Fibroblast of skin of abdomen (primary cell): ENCODE measurements at regions not wholly inside any gene's neighbourhood (a gene's known extent, or its start where the extent isn't known, plus 50 kb on each side); places are given as distances from the start of the nearest gene placed in this dataset.
"Not testable (repeated sequence)": the region's sequence is repeated elsewhere in the genome, so short reads cannot be mapped to it uniquely, and the experiment has no call there.

Source experiments
- DNase-seq: peaks from one replicate; pipeline ENCODE4 v3.0.0-alpha.2; 2013

DNA sequence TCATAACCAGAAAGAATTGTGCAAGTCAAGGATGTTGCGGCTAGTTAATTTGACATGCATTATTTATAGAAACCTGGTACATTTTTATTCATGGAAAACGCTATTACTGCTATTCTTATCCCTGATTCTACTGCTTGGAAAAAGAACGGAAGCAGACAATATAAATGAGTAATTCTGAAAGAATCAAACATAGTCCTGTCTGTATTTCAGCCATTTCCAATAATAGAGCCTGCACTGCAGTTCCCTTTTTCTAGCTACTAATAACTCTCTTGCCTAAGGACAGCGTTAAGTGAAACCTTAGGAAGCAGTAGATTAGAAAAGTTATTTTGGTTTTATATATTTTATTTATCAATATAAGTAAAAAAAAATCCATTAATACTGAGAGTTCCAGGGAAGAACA lies 414.9 kb downstream of the CYLC2 start:
- no peak for DNase-seq

DNA sequence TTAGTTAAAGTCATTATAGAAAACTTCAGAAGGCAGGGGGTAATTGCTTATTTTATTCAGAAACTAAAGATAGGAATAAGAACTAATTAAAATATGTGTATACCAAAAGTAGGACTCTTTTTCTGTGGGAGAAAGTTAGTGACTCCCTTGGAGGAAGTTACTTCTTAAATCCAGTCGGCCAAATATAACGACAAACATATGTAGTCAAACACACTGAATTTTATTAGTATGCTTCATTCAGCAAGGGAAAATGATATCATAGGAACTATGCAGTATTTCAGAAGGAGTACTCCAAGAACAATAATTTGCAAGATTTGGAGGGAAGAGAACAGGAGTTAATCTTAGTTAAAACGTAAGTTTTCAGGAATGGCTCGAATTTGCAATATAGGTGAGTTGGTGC lies 432.6 kb downstream of the CYLC2 start:
- DNase-seq: no peak

DNA sequence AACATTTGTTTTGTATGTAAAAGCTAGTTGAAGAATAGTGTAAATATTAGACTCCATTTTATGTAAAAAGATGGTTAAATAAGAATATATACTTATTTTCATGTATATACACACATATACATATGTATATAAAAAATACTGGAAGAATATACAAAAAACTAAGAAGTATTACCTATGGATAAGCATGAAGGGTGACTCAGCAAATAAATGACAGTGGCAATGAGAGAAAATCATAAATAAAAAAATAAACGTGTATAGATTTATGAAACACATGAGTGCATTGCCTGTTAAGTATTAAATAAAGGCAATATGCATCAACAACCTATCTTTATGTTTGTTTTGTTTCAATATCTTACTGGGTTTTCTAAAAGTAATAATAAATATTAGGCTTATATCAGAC lies 435.3 kb downstream of the CYLC2 start:
- no peak for DNase-seq

DNA sequence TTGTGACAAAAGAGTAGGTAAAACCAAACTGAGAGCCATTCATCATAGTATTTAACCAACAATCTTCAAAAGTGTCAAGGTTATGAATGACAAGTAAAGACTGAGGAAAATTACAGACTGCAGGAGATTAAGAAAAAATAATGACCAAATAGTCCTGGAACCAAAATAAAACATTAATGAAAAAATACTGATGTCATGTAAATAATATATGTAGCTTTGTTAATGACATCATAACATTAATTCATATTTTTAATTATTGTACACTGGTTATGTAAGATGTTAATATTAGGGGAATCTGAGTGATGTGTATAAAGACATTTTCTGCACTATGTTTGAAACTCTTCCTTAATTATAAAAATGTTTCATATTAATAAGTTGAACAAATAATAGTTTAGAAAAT lies 436.7 kb downstream of the CYLC2 start:
- DNase-seq: no peak

DNA sequence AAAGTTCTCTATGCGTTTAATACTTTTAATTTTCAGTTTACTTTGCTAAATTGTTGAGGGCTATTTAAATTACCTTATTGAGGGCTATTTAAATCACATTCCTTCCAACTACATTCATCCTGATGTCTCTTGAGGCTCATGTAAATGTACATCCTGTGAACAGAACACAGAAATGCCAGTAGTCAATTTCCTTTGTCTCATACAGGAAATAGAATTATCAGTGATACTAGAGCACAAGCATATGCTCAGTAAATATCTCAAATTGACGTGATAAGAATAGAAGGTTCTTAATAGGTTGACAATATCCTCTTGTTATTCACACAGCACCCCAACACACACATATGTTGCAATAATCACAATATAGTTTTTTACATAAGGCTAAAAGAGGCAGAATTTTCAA lies 449.0 kb downstream of the CYLC2 start:
- no peak for DNase-seq

DNA sequence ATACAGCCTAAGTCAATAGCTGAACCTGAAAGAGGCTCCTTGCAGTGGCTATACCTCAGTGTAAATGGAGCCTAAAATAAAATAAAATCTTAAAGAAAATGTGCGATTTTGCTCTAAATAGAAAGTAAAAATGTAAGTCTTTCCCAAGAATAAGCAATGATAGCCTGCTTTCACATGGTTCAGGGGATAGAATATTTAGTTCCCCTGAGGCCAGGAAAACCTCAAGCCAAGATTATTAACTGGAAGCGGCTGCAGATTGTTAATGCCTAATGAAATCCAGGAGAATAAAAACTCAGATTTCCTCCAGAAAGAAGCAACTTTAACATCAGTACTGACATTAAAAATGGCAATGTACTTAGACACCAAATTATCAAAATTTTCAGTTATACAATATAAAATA lies 463.7 kb downstream of the CYLC2 start:
- DNase-seq: no peak

DNA sequence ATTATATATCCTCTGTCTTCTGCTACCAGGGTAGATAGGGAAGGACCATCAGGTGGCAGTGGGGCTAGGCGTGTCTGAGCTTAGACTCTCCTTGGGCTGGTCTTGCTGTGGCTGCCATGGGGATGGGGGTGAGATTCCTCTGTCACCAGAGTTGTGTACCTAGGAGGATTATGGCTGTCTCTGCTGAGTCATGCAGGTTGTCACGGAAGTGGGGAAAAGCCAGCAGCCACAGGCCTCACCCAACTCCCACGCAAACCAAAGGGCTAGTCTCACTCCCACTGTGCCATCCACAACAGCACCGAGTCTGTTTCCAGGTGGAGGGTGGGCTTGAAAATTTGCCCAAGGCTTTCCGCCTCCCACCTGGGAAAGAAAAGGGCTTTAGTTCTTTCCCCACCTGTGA lies 476.1 kb downstream of the CYLC2 start:
- DNase-seq: no peak

DNA sequence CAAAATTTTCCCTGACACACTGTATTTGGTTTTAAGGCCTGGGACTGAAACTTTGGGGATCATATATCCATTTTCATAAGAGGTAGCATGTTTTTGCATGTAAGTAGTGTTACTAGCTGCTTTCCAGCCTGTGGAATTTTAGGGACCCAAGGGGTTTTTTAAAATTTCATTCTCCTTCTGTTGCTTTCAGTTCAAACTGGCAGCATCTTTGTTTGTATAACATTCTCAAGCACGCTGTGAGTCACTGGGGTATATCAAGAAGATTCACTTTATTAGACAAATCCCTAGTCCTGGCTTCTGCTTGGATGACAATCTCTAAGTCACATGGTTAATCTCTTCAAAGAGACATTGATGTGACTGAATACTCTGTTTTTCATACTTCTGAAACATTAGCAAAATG lies 479.0 kb downstream of the CYLC2 start:
- DNase-seq: no peak

DNA sequence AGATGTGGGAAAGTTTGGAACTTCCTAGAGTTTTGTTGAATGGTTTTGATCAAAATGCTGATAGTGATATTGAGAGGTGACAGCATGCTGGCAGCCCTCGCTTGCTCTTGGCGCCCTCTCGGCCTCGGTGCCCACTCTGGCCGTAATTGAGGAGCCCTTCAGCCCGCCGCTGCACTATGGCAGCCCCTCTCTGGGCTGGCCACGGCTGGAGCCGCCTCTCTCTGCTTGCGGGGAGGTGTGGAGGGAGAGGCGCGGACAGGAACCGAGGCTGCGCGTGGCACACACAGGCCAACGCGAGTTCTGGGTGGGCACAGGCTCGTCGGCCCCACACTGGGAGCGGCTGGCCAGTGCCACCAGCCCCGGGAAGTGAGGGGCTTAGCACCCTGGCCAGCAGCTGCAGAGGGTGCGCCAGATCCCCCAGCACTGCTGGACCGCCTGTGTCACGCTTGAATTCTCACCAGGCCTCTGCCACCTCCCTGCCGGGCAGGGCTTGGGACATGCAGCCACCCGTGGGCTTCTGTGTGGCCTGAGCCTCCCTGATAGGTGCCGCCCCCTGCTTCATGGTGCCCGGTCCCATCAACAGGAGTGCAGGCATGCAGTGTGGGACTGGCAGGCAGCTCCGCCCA lies 488.5 kb downstream of the CYLC2 start:
- DNase-seq: no peak

DNA sequence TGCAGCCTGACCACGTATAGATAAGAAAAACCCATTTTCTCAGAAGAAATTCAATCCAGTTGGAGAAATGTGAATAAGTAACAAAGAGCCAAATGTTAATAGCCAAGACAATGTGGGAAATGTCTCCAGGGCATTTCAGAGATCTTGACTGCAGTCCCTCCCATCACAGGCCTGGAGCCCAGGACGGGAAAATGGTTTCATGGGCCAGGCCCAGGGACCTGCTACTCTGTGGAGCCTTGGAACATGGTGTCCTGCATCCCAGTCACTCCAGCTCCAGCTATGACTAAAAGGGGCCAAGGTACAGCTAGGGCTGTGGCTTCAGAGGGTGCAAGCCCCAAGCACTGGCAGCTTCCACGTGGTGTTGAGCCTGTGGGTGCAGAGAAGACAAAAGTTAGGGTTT lies 490.0 kb downstream of the CYLC2 start:
- DNase-seq: no peak

DNA sequence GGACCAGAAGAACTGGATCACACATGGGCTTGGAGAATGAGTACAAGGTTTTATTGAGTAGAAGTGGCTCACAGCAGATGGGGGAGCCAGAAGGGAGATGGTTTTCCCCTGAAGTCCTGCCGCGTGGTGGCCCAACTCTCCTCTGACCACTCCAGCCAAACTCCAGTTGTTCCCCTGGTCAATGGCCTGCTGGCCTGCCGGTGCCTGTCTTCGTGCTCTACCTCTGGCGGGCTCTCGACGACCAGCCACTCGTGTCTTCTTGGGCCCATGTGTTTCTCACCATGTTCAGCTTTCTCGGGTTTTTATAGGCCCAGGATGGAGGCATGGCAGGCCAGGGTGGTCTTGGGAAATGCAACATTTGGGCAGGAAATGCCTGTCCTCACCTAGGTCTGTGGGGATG lies 519.6 kb downstream of the CYLC2 start:
- no peak for DNase-seq

DNA sequence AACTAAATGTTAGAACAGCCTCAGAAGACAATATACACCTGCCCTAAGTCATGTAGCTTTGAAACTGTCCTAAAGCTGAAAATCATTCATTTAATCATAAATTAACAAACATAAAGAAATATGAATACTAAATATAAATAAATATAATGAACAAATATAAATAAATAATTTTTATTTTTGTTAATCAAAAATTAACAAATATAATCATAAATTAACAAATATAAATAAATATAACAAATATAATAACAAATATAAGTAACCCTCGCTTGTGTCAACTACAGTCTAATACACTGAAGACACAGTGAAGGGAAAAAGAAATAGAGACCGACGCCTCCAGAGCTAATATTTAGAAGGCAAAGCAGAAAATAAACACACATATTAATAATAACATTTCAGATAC lies 527.3 kb downstream of the CYLC2 start:
- no peak for DNase-seq

DNA sequence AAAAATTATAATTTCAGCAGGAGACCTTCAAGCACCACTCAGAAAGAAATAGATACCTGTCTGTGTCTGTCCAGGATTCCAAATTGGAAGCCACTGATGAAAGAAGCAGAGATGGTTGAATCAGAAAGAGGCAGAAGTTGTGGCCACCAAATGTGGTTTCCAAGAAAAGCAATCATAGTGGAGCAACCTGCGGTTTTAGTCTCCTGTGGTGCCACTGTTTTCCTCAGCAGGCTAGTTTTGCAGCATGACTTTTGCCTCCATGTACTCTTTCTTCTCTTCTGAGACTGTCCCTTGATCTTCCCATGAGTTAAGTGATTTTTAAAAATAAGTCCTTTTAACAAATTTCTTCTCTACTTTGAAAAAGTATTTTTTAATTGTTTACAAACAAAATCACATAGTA lies 535.8 kb downstream of the CYLC2 start:
- DNase-seq: no peak

DNA sequence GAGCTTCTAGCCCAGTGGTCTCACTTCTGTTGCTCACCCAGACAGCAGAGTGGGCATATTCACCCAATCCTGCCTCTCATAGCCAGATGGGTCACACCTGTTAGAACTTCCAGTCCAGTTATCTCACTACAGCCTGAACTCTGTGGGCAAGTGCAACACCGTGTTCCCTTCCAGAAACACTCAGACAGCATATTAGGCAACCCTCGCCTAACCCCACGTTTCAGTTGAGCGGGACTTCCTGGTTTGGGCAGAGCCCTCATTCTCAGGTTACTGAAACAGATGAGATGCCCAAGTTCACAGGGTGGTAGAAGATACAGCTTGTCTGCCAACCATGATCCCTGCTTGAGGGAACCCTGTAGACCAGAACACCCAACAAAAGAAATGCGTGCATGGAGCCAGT lies 538.2 kb downstream of the CYLC2 start:
- DNase-seq: no peak

DNA sequence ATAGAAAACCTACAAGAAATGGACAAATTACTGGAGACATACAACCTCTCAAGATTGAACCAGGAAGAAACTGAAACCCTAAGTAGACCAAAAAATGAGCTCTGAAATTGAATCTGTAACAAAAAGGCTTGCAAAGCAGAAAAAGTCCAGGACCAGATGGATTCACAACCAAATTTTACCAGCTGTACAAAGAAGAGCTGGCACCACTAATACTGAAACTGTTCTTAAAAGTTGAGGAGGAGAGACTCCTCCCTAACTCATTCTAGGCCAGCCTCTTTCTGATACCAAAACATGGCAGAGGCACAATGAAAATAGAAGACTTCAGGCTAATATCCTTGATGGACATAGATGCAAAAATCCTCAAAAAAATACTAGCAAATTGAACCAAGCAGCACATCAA lies 542.3 kb downstream of the CYLC2 start:
- DNase-seq: no peak

DNA sequence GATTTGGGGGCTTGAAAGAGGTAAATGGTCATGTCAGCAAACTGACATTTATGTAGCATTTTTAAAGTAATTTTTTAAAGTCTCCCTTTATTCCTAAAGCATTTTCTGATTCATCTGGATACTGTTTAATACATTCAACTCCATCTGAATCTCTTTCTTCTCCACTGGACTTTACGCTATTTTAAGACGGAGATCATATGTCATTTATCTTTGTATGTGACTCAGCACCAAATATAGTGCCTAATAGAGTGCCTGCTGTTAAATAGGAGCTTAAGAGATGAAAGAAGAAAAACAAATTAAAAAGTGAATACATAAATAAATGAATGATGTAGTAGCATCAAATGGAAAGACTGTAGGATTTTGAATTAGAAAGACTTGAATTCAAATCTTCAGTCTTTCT lies 548.8 kb upstream of the SMC2 start:
- no peak for DNase-seq

DNA sequence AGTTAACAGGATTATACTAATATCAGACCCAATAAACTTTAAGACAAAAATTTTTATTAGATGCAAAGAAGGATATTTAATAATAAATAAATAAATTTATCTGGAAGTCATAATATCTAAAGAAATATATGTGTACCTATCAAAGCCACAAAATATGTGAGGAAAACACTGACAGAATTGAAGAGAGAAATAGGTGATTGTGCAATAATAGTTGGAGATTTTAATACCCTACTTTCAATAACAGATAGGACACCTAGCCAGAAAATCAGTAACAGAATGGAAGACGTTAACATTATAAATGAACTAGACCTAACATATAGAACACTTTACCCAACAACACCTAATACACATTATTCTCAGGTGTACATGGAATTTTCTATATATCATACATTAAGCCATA lies 541.4 kb upstream of the SMC2 start:
- DNase-seq: no peak

DNA sequence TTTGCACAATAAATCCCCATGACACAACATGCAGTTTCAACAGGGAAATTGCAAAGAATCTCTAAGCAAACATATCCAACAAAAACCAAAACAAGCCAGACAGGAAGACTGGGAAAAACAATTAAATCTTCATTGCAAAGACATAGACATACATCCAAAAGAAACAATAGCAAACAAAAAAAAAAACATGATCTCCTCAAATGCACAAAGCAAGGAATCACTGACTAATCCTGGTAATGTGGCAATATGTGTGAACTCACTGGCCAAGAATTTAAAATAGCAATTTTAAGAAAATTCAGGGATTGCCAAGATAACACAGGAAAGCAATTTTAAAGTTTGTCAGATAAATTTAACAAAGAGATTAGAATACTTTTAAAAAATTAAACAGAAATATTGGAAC lies 520.1 kb upstream of the SMC2 start:
- no peak for DNase-seq

DNA sequence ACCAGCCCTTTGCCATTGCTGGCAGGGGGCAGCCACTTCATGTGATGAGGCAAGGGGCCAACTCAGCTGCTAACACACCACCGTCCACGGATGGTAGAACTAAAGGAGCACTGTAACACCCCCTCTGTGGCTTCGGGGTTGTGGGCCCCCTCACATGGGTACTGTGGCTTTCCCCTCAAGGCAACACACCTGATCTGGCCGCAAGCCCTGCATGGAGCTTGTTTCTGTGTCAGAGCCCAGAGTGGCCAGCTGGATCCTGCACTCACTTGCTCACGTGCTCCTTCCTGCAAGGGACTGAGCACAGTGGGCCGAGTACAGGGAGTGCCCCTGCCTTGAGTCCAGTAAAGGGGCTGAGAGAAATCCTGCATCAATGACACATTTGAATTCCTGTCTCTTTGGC lies 507.4 kb upstream of the SMC2 start:
- DNase-seq: no peak

DNA sequence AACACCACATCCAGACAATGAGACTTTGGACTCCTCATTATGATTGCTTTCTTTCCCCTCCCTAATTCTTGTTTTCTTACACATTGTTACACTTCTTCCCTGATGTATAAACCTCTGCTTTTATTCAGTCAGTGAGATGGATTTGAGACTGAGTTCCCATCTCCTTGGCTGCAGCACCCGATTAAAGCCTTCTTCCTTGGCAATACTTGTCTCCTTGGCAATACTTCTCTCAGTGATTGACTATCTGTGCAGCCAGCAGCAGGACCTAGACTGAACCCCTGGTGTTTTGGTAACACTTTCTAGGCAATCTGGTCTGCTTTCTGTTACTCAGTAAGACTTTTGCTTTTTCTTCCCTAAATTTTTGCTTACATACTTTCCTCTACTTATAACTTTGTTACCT lies 492.8 kb upstream of the SMC2 start:
- DNase-seq: no peak

DNA sequence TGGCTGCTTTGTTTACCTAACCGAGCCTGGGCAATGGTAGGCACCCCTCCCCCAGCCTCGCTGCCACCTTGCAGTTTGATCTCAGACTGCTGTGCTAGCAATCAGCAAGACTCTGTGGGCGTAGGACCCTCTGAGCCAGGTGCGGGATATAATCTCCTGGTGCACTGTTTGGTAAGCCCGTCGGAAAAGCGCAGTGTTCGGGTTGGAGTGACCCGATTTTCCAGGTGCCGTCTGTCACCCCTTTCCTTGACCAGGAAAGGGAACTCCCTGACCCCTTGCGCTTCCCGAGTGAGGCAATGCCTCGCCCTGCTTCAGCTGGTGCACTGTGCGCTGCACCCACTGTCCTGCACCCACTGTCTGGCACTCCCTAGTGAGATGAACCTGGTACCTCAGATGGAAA lies 482.2 kb upstream of the SMC2 start:
- DNase-seq: not testable (repeated sequence)

DNA sequence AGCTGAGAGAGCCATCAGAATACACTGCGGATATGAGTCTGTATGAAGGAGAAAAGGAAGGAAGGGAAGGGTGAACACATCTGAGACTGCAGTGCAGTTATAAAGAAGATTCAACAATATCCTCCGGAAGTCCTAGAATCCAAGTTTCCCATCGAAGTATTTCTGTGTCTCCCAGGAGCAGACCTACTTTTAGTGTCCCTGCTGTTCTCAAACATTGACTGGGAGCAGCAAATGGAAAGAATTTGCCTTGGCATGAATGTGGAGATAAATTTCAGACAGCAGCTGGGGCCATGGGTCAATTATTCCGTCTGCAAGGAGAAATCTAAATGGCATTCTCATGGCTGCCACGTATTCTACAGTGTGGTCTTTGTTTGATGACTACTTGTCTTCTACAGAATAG lies 478.1 kb upstream of the SMC2 start:
- DNase-seq: no peak

DNA sequence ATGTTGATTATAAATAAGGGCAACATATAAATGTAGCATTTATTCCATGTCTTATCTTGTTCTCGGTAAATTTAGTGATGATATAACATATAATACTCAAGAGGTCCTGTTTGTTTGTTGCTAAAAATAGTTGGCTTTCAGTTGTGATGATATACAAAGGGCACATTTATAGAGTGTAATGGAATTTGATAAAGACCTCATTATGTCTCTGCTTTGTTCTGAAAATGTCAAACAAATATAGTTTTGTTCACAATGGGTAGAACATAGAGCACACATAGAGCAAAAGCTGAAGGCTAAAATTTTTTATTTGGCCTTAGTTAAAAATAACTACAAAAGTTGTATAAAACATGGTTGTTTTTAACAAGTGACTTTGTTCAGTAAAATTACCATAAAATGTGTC lies 477.1 kb upstream of the SMC2 start:
- DNase-seq: no peak

DNA sequence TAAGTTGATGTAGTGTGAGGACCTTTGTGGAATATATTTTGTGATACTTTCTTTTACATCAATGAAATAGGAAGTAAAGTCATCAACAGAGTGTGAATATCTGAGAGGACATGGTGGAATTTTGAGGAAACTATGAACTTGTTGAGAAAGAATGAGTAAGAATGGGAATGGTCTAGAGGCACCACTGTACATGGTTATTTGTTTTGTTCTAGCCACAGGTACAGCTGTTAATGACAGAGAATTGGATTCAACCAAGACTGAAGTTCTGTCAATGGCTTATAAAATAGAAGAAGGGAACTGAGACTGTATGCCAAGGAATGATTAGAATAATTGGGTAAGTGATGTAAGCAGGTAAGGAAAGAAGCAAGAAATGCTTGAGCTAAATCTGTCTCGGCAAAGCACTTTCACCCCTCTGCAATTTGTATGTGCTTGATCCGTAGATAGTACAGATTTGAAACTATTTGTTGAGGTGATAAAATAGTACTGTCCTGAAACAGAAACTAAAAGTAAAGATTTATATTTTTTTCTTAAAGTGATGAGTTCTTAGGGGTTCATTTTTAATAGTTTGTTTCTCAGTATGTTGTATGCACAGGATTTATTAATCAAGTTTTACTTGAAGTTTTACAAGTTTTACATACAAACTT lies 468.8 kb upstream of the SMC2 start:
- DNase-seq: no peak

DNA sequence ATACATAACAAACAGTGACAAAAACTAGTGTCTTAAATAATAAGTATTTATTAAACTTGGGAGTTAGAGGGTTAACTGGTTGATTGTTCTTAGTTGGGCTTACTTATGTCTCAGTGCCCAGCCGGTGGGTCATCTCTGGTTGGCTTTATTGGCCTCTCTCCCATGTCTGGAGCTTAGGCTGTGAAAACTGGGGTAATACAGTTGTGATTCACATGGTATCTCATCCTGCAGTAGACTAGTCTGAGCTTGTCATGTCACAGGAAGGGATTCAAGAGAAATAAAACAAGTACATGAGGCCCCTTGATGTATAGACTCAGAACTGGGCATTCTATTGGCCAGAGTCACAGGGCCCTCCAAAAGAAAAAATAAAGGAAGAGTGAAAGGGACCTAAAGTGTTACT lies 466.4 kb upstream of the SMC2 start:
- no peak for DNase-seq
